ENCODE measurements at regions not wholly inside any gene's neighbourhood (a gene's known extent, or its start where the extent isn't known, plus 50 kb on each side); places are given as distances from the start of the nearest gene placed in this dataset.

DNA sequence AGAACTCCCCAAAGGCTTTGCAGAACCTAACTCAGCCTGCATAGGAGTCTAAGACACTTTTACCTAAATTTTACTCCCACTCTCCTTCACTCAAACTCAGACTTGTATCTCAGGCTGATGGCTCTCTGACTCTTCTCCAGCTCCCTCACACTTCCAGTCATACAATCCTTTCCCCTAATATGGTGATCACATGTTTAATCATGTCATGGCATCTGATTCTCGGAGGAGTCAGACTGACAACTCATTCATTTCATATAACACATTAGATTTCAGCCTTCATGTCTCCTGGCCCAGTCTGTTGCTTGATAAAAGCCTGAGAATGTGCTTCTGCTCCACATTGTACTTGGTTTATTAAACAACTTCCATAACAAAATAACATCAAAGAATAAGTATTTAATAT lies 1503.9 kb upstream of the TENM4 start:
- Histone ChIP-seq H3K4me1 (ENCODE audit: insufficient read depth) (no peaks in the 10 kb centered on the region), H3K4me3 (no peak overlapping the region), H3K9me3 (no peaks in the 10 kb centered on the region), H3K27me3 (no peaks in the 10 kb centered on the region), H3K36me3 (no peaks in the 10 kb centered on the region), H3K27ac (no peak overlapping the region)
- WGBS, 3 donors = 68 to 80% (median 69%) methylated on average over 1 of the region's 1 CpG
- intact Hi-C loops (cut with DNase I) = no loop called here
- no peak for TF ChIP-seq EP300 (IDR thresholded peaks at IDR 0.05)
- TF ChIP-seq, protein P1, sequence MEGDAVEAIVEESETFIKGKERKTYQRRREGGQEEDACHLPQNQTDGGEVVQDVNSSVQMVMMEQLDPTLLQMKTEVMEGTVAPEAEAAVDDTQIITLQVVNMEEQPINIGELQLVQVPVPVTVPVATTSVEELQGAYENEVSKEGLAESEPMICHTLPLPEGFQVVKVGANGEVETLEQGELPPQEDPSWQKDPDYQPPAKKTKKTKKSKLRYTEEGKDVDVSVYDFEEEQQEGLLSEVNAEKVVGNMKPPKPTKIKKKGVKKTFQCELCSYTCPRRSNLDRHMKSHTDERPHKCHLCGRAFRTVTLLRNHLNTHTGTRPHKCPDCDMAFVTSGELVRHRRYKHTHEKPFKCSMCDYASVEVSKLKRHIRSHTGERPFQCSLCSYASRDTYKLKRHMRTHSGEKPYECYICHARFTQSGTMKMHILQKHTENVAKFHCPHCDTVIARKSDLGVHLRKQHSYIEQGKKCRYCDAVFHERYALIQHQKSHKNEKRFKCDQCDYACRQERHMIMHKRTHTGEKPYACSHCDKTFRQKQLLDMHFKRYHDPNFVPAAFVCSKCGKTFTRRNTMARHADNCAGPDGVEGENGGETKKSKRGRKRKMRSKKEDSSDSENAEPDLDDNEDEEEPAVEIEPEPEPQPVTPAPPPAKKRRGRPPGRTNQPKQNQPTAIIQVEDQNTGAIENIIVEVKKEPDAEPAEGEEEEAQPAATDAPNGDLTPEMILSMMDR (IDR thresholded peaks at IDR 0.05) = no peak
- TF ChIP-seq POLR2A (IDR thresholded peaks at IDR 0.05) = no peak
- DNase-seq = no peak

GRCh38 chr11:80943226-80943625 lies 1502.4 kb upstream of the TENM4 start:
- DNase-seq = no peak
- no peaks in the 10 kb centered on the region for H3K9me3 ChIP-seq
- no peaks in the 10 kb centered on the region for H3K4me1 ChIP-seq (ENCODE audit: insufficient read depth)
- H3K27ac ChIP-seq = no peak overlapping the region
- H3K36me3 ChIP-seq = no peaks in the 10 kb centered on the region
- intact Hi-C loops (cut with DNase I) = no loop called here
- H3K27me3 ChIP-seq = no peaks in the 10 kb centered on the region
- no peak overlapping the region for H3K4me3 ChIP-seq
- TF ChIP-seq POLR2A (IDR thresholded peaks at IDR 0.05) (no peak), EP300 (IDR thresholded peaks at IDR 0.05) (no peak)
- TF ChIP-seq, protein P1 (IDR thresholded peaks at IDR 0.05) = no peak

GRCh38 chr11:80937842-80938241 lies 1497.0 kb upstream of the TENM4 start:
- H3K4me1 ChIP-seq (ENCODE audit: insufficient read depth) = no peaks in the 10 kb centered on the region

DNA sequence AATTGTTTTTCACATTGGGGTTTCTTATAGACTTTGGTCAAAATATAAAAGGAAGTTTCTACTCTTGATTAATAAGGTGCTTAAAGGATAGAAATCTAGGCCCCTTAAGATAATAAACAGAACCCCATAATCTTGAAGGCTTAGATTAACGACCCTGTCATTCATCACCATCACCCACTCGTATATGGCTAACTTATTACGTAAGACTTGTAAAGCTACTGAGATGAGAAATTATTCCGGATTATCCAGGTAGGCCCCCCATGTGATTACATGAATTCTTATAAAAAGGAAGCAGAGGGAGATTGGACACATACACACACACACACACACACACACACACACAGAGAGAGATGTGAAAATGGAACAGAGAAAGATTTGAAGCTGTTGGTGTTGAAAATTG lies 1489.2 kb upstream of the TENM4 start:
- H3K9me3 ChIP-seq = no peaks in the 10 kb centered on the region
- no peak for TF ChIP-seq EP300 (IDR thresholded peaks at IDR 0.05)
- TF ChIP-seq, protein P1 (IDR thresholded peaks at IDR 0.05) = no peak
- TF ChIP-seq POLR2A (IDR thresholded peaks at IDR 0.05) = no peak

More at GRCh38 chr11:80937842-80938241, 1497.0 kb upstream of the TENM4 start:
- Histone ChIP-seq H3K27me3 (no peaks in the 10 kb centered on the region), H3K36me3 (no peaks in the 10 kb centered on the region), H3K27ac (no peak overlapping the region), H3K9me3 (no peaks in the 10 kb centered on the region), H3K4me3 (no peak overlapping the region)
- DNase-seq = no peak
- TF ChIP-seq POLR2A (IDR thresholded peaks at IDR 0.05) (no peak), EP300 (IDR thresholded peaks at IDR 0.05) (no peak)
- TF ChIP-seq, protein P1 (IDR thresholded peaks at IDR 0.05) = no peak
- intact Hi-C loops (cut with DNase I) = no loop called here
- 87 to 91% (median 88%) methylated on average over 3 of the region's 3 CpGs for WGBS, 3 donors

More for the DNA sequence above, 1489.2 kb upstream of the TENM4 start:
- Histone ChIP-seq H3K27ac (no peak overlapping the region), H3K4me1 (ENCODE audit: insufficient read depth) (no peaks in the 10 kb centered on the region), H3K4me3 (no peak overlapping the region), H3K36me3 (no peaks in the 10 kb centered on the region), H3K27me3 (no peaks in the 10 kb centered on the region)
- no peak for DNase-seq
- intact Hi-C loops (cut with DNase I) = loop anchor here in 1 of 4 donors (2.0 kb wide), 1 partner anchor 47 kb away; no protein-coding TSS in a partner anchor
- 93 to 97% (median 95%) methylated on average over 4 of the region's 4 CpGs for WGBS, 3 donors
